GM18498 (cell line): ENCODE measurements at regions not wholly inside any gene's neighbourhood (a gene's known extent, or its start where the extent isn't known, plus 50 kb on each side); places are given as distances from the start of the nearest gene placed in this dataset.
"Not testable (repeated sequence)": the region's sequence is repeated elsewhere in the genome, so short reads cannot be mapped to it uniquely, and the experiment has no call there.

Experiments used
- ATAC-seq: cut with Tn5 transposase; IDR thresholded peaks from one replicate; pipeline ENCODE4 v1.9.1; 2021; ENCODE audit warnings: mild to moderate bottlenecking, moderate library complexity; ENCODE audit not compliant: unreplicated experiment

- no peak for ATAC-seq
Measured at GRCh38 chr3:10653866-10654611, 148.7 kb upstream of the ATP2B2 start.

GRCh38 chr3:10655105-10655504, 149.7 kb upstream of the ATP2B2 start:
- no peak for ATAC-seq

GRCh38 chr3:10657339-10657738, 152.0 kb upstream of the ATP2B2 start:
- not testable (repeated sequence) for ATAC-seq

- ATAC-seq: no peak
Measured at GRCh38 chr3:10665592-10665991, 150.4 kb upstream of the SLC6A11 start.

- ATAC-seq: no peak
Measured at GRCh38 chr3:10666621-10667020, 149.4 kb upstream of the SLC6A11 start.

- ATAC-seq: no peak
Measured at GRCh38 chr3:10667269-10667668, 148.8 kb upstream of the SLC6A11 start.

- ATAC-seq: no peak
Measured at GRCh38 chr3:10667901-10668476, 148.0 kb upstream of the SLC6A11 start.

- ATAC-seq: no peak
Measured at GRCh38 chr3:10669490-10670048, 146.5 kb upstream of the SLC6A11 start.

GRCh38 chr3:10672422-10672821, 143.6 kb upstream of the SLC6A11 start:
- no peak for ATAC-seq

GRCh38 chr3:10674578-10674977, 141.4 kb upstream of the SLC6A11 start:
- no peak for ATAC-seq

GRCh38 chr3:10676905-10677304, 139.1 kb upstream of the SLC6A11 start:
- no peak for ATAC-seq

GRCh38 chr3:10678796-10679376, 137.1 kb upstream of the SLC6A11 start:
- ATAC-seq: no peak

- no peak for ATAC-seq
Measured at GRCh38 chr3:10680796-10681195, 135.2 kb upstream of the SLC6A11 start.

- no peak for ATAC-seq
Measured at GRCh38 chr3:10682692-10683091, 133.3 kb upstream of the SLC6A11 start.

- no peak for ATAC-seq
Measured at GRCh38 chr3:10683106-10683505, 132.9 kb upstream of the SLC6A11 start.

- no peak for ATAC-seq
Measured at GRCh38 chr3:10688126-10688525, 127.9 kb upstream of the SLC6A11 start.

GRCh38 chr3:10688548-10689172, 127.4 kb upstream of the SLC6A11 start:
- ATAC-seq: no peak

- no peak for ATAC-seq
Measured at GRCh38 chr3:10692039-10692622, 123.9 kb upstream of the SLC6A11 start.

GRCh38 chr3:10693457-10693856, 122.6 kb upstream of the SLC6A11 start:
- no peak for ATAC-seq

GRCh38 chr3:10694179-10694578, 121.8 kb upstream of the SLC6A11 start:
- ATAC-seq: no peak

- not testable (repeated sequence) for ATAC-seq
Measured at GRCh38 chr3:10695186-10695585, 120.8 kb upstream of the SLC6A11 start.
